ENCODE measurements at regions not wholly inside any gene's neighbourhood (a gene's known extent, or its start where the extent isn't known, plus 50 kb on each side); places are given as distances from the start of the nearest gene placed in this dataset.

GRCh38 chrX:118218079-118218478, 101.5 kb upstream of the KLHL13 start:
- no peak for TF ChIP-seq CTCF (IDR thresholded peaks at IDR 0.05)
- no peak for TF ChIP-seq POLR2A (IDR thresholded peaks at IDR 0.05)

Data from uterus (tissue), 2 donors.